PC-3 (cell line): ENCODE measurements at regions not wholly inside any gene's neighbourhood (a gene's known extent, or its start where the extent isn't known, plus 50 kb on each side); places are given as distances from the start of the nearest gene placed in this dataset.

Experiments used
- CTCF ChIP-seq: fragments of 300-600 bp; sonication (generic); conservative IDR thresholded peaks from 2 replicates; pipeline ENCODE4 v1.5.1; 2017; ENCODE audit warnings: antibody characterized with exemption, low read depth, mild to moderate bottlenecking, low read length
- EZH2 ChIP-seq: fragments of 300-600 bp; sonication (generic); IDR thresholded peaks from one replicate; pipeline ENCODE4 v1.6.1; 2017; ENCODE audit warnings: antibody characterized with exemption, mild to moderate bottlenecking, low read length; ENCODE audit not compliant: unreplicated experiment
- EZH2phosphoT487 ChIP-seq: fragments of 300-600 bp; sonication (generic); IDR thresholded peaks from 2 replicates; pipeline ENCODE4 v1.6.1; 2018; ENCODE audit warnings: mild to moderate bottlenecking, antibody characterized with exemption, low read length, borderline replicate concordance

- TF ChIP-seq CTCF = no peak
- TF ChIP-seq EZH2 = no peak
- TF ChIP-seq EZH2phosphoT487 = no peak
Measured at GRCh38 chr1:30374400-30375070, 348.9 kb downstream of the MATN1 start.
